Heart left ventricle (tissue), 13 donors: ENCODE measurements at regions not wholly inside any gene's neighbourhood (a gene's known extent, or its start where the extent isn't known, plus 50 kb on each side); places are given as distances from the start of the nearest gene placed in this dataset.

Source experiments
- POLR2A ChIP-seq, 2 donors: fragments of 450-650 bp; IDR thresholded peaks; one replicate each; pipeline ENCODE4 v1.6.1; 2017; ENCODE audit warnings: antibody characterized with exemption in 2 of 2, mild to moderate bottlenecking in 2 of 2, moderate library complexity in 2 of 2
- TF ChIP-seq, protein P1 (sequence below), 12 donors: fragments of 200-600 bp; sonication (generic) in 4 of 12; IDR thresholded peaks; one replicate each; pipeline versions ENCODE4 v1.5.0 to v1.8.0; 2018 to 2022; ENCODE audit warnings: antibody characterized with exemption in 12 of 12, mild to moderate bottlenecking in 5 of 12
- donor health status: ischemic (EF 13 %, LVEDD 7.1; RV severe dilation, severe dysfunction).
- donor health status: DM: no; HTN: yes; CAD: no.
- donor health status: DM: no; HTN: no; CAD: no.
- donor health status: ischemic (EF 25% LVEDD 6.9; RV normal size, moderate dysfunction).
- donor health status: ischemic (EF 25% LVEDD 5.7; RV mildly dilated, moderate dysfunction).
- donor health status: ischemic (EF 35%, LVEDD 5.7; RV mildly dilated, moderate dysfunction).
- donor health status: nonischemic (EF 11% LVEDD 7.7; RV severe dilation, severe dysfunction).
- donor health status: DM: yes; HTN: yes; CAD: no.
- donor health status: PGD.
- donor health status: ischemic (EF 29% LVEDD 5.4; RV normal size, mild dysfunction).
- donor health status: nonischemic (EF 23%, LVEDD 6.1; RV moderate dilation, normal function).

DNA sequence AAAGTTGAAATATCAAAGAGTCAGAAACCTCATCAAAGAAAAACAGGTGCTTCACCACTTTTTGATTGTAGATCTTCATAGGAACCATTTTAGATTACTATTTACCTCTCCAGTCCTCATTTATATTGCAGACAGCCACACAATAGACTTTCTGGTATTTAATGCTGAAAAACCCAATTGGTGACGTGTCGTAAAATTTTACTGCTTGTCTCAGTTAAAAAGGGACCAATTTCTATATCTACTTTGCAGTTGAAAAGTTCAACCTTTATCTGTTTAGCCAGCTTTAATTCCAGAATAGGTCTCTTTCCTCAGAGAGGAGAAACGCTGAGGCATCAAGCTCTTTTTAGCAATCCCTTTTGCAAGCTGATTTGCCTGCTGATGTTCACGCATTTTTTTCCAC, 1722.4 kb downstream of the PLA2G4A start:
- no peak for TF ChIP-seq POLR2A (IDR thresholded peaks at IDR 0.05)
- TF ChIP-seq, protein P1, sequence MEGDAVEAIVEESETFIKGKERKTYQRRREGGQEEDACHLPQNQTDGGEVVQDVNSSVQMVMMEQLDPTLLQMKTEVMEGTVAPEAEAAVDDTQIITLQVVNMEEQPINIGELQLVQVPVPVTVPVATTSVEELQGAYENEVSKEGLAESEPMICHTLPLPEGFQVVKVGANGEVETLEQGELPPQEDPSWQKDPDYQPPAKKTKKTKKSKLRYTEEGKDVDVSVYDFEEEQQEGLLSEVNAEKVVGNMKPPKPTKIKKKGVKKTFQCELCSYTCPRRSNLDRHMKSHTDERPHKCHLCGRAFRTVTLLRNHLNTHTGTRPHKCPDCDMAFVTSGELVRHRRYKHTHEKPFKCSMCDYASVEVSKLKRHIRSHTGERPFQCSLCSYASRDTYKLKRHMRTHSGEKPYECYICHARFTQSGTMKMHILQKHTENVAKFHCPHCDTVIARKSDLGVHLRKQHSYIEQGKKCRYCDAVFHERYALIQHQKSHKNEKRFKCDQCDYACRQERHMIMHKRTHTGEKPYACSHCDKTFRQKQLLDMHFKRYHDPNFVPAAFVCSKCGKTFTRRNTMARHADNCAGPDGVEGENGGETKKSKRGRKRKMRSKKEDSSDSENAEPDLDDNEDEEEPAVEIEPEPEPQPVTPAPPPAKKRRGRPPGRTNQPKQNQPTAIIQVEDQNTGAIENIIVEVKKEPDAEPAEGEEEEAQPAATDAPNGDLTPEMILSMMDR (IDR thresholded peaks at IDR 0.05): no peak
